ENCODE measurements at regions not wholly inside any gene's neighbourhood (a gene's known extent, or its start where the extent isn't known, plus 50 kb on each side); places are given as distances from the start of the nearest gene placed in this dataset.

- TF ChIP-seq CTCF (IDR thresholded peaks at IDR 0.05), result no peak
- no peak for TF ChIP-seq POLR2A (IDR thresholded peaks at IDR 0.05)
Observed at GRCh38 chr5:125897089-125897488, 526.1 kb upstream of the GRAMD2B start.
